Hepatocyte (in vitro differentiated cells): ENCODE measurements at regions not wholly inside any gene's neighbourhood (a gene's known extent, or its start where the extent isn't known, plus 50 kb on each side); places are given as distances from the start of the nearest gene placed in this dataset.

ENCODE experiments used
- DNase-seq: peaks from one replicate; pipeline ENCODE4 v3.0.0-alpha.2; 2016; ENCODE audit warnings: low spot score
- H2AFZ ChIP-seq: fragments of 200-600 bp; sonication (generic); 2 replicates; pipeline ENCODE4 v1.6.0; 2016; ENCODE audit warnings: antibody characterized with exemption, mild to moderate bottlenecking
- H3K27ac ChIP-seq: fragments of 200-600 bp; sonication (generic); 2 replicates; pipeline ENCODE4 v1.5.1; 2016; ENCODE audit warnings: mild to moderate bottlenecking
- H3K27me3 ChIP-seq: fragments of 200-600 bp; sonication (generic); 2 replicates; pipeline ENCODE4 v1.6.1; 2016
- H3K36me3 ChIP-seq: fragments of 200-600 bp; sonication (generic); replicated peaks from 2 replicates; pipeline ENCODE4 v1.5.1; 2016; ENCODE audit warnings: low read depth; ENCODE audit not compliant: insufficient read depth
- H3K4me1 ChIP-seq: fragments of 200-600 bp; sonication (generic); 2 replicates; pipeline ENCODE4 v1.5.1; 2016; ENCODE audit warnings: mild to moderate bottlenecking, moderate library complexity; ENCODE audit not compliant: insufficient read depth
- H3K4me2 ChIP-seq: fragments of 200-600 bp; sonication (generic); 2 replicates; pipeline ENCODE4 v1.6.0; 2016
- H3K4me3 ChIP-seq: fragments of 200-600 bp; sonication (generic); 2 replicates; pipeline ENCODE4 v1.5.1; 2016; ENCODE audit warnings: mild to moderate bottlenecking
- H3K79me2 ChIP-seq: fragments of 200-600 bp; sonication (generic); 2 replicates; pipeline ENCODE4 v1.6.0; 2017; ENCODE audit warnings: mild to moderate bottlenecking
- H3K9me2 ChIP-seq: fragments of 200-600 bp; sonication (generic); replicated peaks from 2 replicates; pipeline ENCODE4 v1.6.0; 2017; ENCODE audit warnings: mild to moderate bottlenecking; ENCODE audit not compliant: insufficient read depth
- H3K9me3 ChIP-seq: fragments of 200-600 bp; sonication (generic); 2 replicates; pipeline ENCODE4 v1.5.1; 2016; ENCODE audit warnings: low read depth, mild to moderate bottlenecking
- H4K20me1 ChIP-seq: fragments of 200-600 bp; sonication (generic); 2 replicates; pipeline ENCODE4 v1.6.0; 2016; ENCODE audit warnings: mild to moderate bottlenecking; ENCODE audit not compliant: insufficient read depth, poor library complexity, severe bottlenecking
- EZH2 ChIP-seq: fragments of 200-600 bp; sonication (generic); IDR thresholded peaks from 2 replicates; pipeline ENCODE4 v1.6.1; 2016; ENCODE audit warnings: antibody characterized with exemption, mild to moderate bottlenecking, borderline replicate concordance
- EZH2phosphoT487 ChIP-seq: fragments of 200-600 bp; sonication (generic); IDR thresholded peaks from one replicate; pipeline ENCODE4 v1.6.1; 2018; ENCODE audit warnings: antibody characterized with exemption, mild to moderate bottlenecking, low read depth, moderate library complexity; ENCODE audit not compliant: unreplicated experiment, severe bottlenecking
- WGBS: methylation state at CpG from one replicate; pipeline ENCODE4 v1.1.6; 2016; ENCODE audit warnings: low lambda C conversion rate; ENCODE audit errors: missing lambda C conversion rate; 5-methylcytosine and 5-hydroxymethylcytosine counted together
- TF ChIP-seq, protein P1 (sequence below): fragments of 200-600 bp; sonication (generic); IDR thresholded peaks from 2 replicates; pipeline ENCODE4 v1.5.1; 2016; ENCODE audit warnings: antibody characterized with exemption, mild to moderate bottlenecking; ENCODE audit not compliant: poor library complexity

DNA sequence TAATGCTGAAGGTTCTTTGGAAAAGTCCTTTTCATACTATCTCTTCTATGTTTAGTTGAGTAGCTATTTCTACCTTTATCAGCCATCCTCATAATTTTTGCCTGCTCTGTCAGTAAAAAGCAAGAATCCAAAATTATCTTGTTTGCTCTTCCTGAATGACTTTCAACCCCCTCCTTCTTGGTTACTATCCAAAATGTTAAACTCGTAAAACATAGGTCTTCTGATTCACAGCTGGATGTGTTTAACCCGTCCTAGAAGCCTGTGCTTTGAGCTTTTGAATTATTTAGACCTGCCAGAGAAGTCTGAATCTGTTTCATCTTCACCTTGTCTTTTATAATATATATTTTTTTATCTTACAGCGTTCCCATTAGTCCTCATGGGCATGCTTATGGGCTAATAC, 136.4 kb upstream of the MDFIC start:
- H3K9me2 ChIP-seq = no peaks in the 10 kb centered on the region
- no peak overlapping the region for H3K4me3 ChIP-seq
- TF ChIP-seq EZH2phosphoT487 (no peak), EZH2 (no peak)
- TF ChIP-seq, protein P1, sequence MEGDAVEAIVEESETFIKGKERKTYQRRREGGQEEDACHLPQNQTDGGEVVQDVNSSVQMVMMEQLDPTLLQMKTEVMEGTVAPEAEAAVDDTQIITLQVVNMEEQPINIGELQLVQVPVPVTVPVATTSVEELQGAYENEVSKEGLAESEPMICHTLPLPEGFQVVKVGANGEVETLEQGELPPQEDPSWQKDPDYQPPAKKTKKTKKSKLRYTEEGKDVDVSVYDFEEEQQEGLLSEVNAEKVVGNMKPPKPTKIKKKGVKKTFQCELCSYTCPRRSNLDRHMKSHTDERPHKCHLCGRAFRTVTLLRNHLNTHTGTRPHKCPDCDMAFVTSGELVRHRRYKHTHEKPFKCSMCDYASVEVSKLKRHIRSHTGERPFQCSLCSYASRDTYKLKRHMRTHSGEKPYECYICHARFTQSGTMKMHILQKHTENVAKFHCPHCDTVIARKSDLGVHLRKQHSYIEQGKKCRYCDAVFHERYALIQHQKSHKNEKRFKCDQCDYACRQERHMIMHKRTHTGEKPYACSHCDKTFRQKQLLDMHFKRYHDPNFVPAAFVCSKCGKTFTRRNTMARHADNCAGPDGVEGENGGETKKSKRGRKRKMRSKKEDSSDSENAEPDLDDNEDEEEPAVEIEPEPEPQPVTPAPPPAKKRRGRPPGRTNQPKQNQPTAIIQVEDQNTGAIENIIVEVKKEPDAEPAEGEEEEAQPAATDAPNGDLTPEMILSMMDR = no peak
- no peaks in the 10 kb centered on the region for H3K4me1 ChIP-seq
- no peaks in the 10 kb centered on the region for H3K36me3 ChIP-seq
- H3K4me2 ChIP-seq = no peak overlapping the region
- no peaks in the 10 kb centered on the region for H4K20me1 ChIP-seq
- H3K79me2 ChIP-seq = no peaks in the 10 kb centered on the region
- WGBS = 46% methylated on average over 3 of the region's 3 CpGs
- H2AFZ ChIP-seq = no peak overlapping the region
- DNase-seq = no peak
- no peaks in the 10 kb centered on the region for H3K9me3 ChIP-seq
- H3K27ac ChIP-seq = no peak overlapping the region
- no peaks in the 10 kb centered on the region for H3K27me3 ChIP-seq

DNA sequence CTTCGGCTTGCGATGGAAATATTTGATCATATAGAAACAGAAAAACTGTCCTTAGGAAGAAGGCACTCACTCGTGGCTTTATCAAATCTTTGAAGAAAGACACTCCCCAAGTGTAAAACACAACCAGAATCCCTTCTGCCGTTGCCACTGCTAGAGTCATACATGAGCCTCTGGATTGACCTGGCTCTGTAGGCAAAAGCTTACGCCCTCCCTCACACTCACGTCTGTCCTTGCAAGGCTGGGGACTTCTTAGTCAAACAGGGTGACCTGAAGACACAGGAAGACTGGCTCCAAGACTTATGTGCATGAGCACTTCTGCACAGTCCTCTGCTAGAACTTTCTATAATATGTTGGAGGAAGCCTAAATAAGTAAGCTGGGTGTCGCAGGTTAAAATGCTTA, 135.4 kb upstream of the MDFIC start:
- Histone ChIP-seq H3K9me3 (no peaks in the 10 kb centered on the region), H3K9me2 (no peaks in the 10 kb centered on the region), H3K36me3 (no peaks in the 10 kb centered on the region), H3K4me1 (no peaks in the 10 kb centered on the region), H2AFZ (no peak overlapping the region), H3K27me3 (no peaks in the 10 kb centered on the region), H3K27ac (no peak overlapping the region), H3K4me3 (no peak overlapping the region), H3K4me2 (no peak overlapping the region), H4K20me1 (no peaks in the 10 kb centered on the region), H3K79me2 (no peaks in the 10 kb centered on the region)
- TF ChIP-seq EZH2phosphoT487 = no peak
- TF ChIP-seq, protein P1 = no peak
- no peak for TF ChIP-seq EZH2
- DNase-seq = no peak
- 85% methylated on average over 7 of the region's 7 CpGs for WGBS

DNA sequence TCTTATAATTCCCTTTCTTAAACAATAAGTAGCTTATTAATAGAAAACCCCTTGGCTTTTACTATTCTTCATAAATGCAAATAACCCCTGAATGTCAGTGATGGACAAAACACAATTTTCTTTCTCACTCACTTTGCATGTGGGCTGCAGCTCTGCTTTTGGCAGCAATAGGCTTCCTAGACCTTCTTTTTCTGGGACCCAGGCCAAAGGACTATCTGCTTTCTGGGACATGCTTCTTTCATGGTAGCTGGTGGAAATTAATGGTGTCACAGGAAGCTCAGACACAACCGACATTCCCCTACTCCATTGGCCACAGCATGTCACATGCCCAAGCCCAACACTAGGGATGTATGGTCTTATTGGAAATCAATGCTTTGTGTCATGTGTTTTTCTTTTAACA, 134.3 kb upstream of the MDFIC start:
- TF ChIP-seq, protein P1 = no peak
- TF ChIP-seq EZH2phosphoT487 (no peak), EZH2 (no peak)
- H3K9me2 ChIP-seq = no peaks in the 10 kb centered on the region
- no peaks in the 10 kb centered on the region for H3K4me1 ChIP-seq
- H3K36me3 ChIP-seq = no peaks in the 10 kb centered on the region
- no peaks in the 10 kb centered on the region for H3K9me3 ChIP-seq
- no peaks in the 10 kb centered on the region for H4K20me1 ChIP-seq
- H3K79me2 ChIP-seq = no peaks in the 10 kb centered on the region
- no peak overlapping the region for H3K27ac ChIP-seq
- H3K4me3 ChIP-seq = no peak overlapping the region
- H3K27me3 ChIP-seq = no peaks in the 10 kb centered on the region
- H2AFZ ChIP-seq = no peak overlapping the region
- WGBS = 87% methylated on average over 1 of the region's 1 CpG
- DNase-seq = no peak
- H3K4me2 ChIP-seq = no peak overlapping the region

DNA sequence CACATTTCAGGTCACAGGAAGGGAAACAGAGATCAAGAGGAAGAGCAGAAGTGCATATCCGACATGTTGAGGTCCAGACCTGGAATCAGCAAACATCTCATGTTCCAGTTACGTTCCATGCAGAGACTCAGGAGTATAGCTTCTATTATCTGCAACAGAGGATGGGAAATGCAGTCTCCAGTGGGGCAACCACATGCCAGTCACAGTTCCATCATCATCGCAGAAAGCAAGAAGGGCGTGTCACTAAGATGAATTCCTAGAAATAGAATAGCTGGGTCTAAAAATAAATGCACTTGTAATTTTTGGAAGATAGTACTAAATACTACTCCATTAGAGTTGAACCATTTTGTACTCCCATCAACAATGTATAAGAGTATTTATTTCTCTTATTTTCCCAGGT, 133.2 kb upstream of the MDFIC start:
- Histone ChIP-seq H2AFZ (no peak overlapping the region), H3K79me2 (no peaks in the 10 kb centered on the region), H3K27ac (no peak overlapping the region), H3K9me3 (no peaks in the 10 kb centered on the region), H3K4me2 (no peak overlapping the region), H3K36me3 (no peaks in the 10 kb centered on the region), H3K4me1 (no peaks in the 10 kb centered on the region), H3K4me3 (no peak overlapping the region), H3K27me3 (no peaks in the 10 kb centered on the region), H4K20me1 (no peaks in the 10 kb centered on the region), H3K9me2 (no peaks in the 10 kb centered on the region)
- TF ChIP-seq, protein P1 = no peak
- no peak for TF ChIP-seq EZH2
- no peak for TF ChIP-seq EZH2phosphoT487
- WGBS = 93% methylated on average over 4 of the region's 4 CpGs
- DNase-seq = no peak
